SU-DHL-6 (cell line): ENCODE measurements at regions not wholly inside any gene's neighbourhood (a gene's known extent, or its start where the extent isn't known, plus 50 kb on each side); places are given as distances from the start of the nearest gene placed in this dataset.

ENCODE experiments used
- CTCF ChIP-seq: fragments of 200-600 bp; sonication (generic); IDR thresholded peaks from one replicate; pipeline ENCODE4 v1.5.1; 2017; ENCODE audit warnings: antibody characterized with exemption, mild to moderate bottlenecking, low read length, moderate library complexity; ENCODE audit not compliant: insufficient read depth, poor library complexity, severe bottlenecking
- EZH2phosphoT487 ChIP-seq: fragments of 200-600 bp; sonication (generic), shearing (Covaris generic); conservative IDR thresholded peaks from 2 replicates; pipeline ENCODE4 v1.6.1; 2018; ENCODE audit warnings: mild to moderate bottlenecking, antibody characterized with exemption, low read length, moderate library complexity, mixed read lengths

- no peak for TF ChIP-seq CTCF
- TF ChIP-seq EZH2phosphoT487, result no peak
Measured at GRCh38 chr6:67882436-67883311, 752.4 kb upstream of the ADGRB3 start.
